ENCODE measurements at regions not wholly inside any gene's neighbourhood (a gene's known extent, or its start where the extent isn't known, plus 50 kb on each side); places are given as distances from the start of the nearest gene placed in this dataset.

DNA sequence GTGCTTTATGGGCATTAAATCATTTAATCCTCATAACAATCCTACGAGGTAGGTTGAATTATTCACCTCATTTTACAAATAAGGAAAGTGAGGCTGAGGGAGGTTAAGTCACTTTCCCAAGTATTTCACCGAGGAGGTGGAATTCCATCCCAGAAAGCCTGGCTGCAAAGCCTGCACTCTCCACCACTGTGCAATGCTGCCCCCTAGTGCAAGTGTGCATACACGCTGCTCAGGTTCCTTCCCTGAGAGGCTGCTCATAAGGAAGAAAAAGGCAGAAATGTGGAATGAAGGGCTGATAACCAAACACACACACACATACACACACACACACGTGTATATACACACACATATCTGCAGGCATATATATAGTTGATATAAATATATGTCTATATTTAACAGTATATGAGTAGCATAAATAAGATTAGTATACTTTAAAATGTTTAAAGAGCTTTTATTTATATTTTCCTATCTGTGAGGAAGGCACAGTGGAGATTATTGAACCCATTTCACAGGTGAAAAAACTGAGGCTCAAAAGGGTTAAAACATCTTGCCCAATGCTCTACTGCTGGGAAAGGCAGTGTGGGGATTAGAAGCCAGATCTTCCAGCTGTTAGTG lies 714.5 kb upstream of the TENM3 start:
- H3K36me3 Mint-ChIP-seq = no peaks in the 10 kb centered on the region

GRCh38 chr4:181529537-181529936 lies 713.7 kb upstream of the TENM3 start:
- Mint-ChIP-seq H3K27ac (no peak overlapping the region), H3K36me3 (no peaks in the 10 kb centered on the region), H3K9me3 (no peaks in the 10 kb centered on the region), H3K4me1 (no peaks in the 10 kb centered on the region), H3K27me3 (ENCODE audit: low read depth in 3 of 3) (peaks cover 0 to 1% (median 0%) of the 10 kb centered on the region in 3 donors), H3K4me3 (no peak overlapping the region)
- DNase-seq = no peak
- H3K27me3 ChIP-seq (ENCODE audit: control insufficient read depth in 2 of 2, insufficient read depth in 2 of 2, low read length in 2 of 2) = no peaks in the 10 kb centered on the region
- no peaks in the 10 kb centered on the region for H3K9me3 ChIP-seq (replicated peaks in 1 of 2; ENCODE audit: control insufficient read depth in 1 of 2, insufficient read depth in 1 of 2, low read length in 2 of 2)
- H3K4me3 ChIP-seq (replicated peaks in 1 of 3; ENCODE audit: low read depth in 2 of 3, low read length in 3 of 3) = no peak overlapping the region
- 80% methylated on average over 1 of the region's 4 CpGs for WGBS (ENCODE audit: insufficient coverage)
- no peak overlapping the region for H3K27ac ChIP-seq (ENCODE audit: low read depth in 1 of 2, low read length in 2 of 2)
- no peaks in the 10 kb centered on the region for H3K79me2 ChIP-seq (ENCODE audit: insufficient read depth, low read length)
- intact Hi-C loops (cut with micrococcal nuclease) = loop anchor here in 1 of 2 donors (10.0 kb wide), 1 partner anchor 865 kb away; no protein-coding TSS in a partner anchor
- H2AFZ ChIP-seq (ENCODE audit: insufficient read depth, low read depth, low read length, poor library complexity, severe bottlenecking) = no peak overlapping the region
- H3K4me2 ChIP-seq (replicated peaks; ENCODE audit: extremely low read depth, low read length, poor library complexity, severe bottlenecking) = no peak overlapping the region
- no peaks in the 10 kb centered on the region for H4K20me1 ChIP-seq (ENCODE audit: insufficient read depth, low read length)
- H3K36me3 ChIP-seq (replicated peaks in 1 of 2; ENCODE audit: control insufficient read depth in 1 of 2, insufficient read depth in 2 of 2, low read length in 2 of 2) = no peaks in the 10 kb centered on the region
- TF ChIP-seq, protein P1, sequence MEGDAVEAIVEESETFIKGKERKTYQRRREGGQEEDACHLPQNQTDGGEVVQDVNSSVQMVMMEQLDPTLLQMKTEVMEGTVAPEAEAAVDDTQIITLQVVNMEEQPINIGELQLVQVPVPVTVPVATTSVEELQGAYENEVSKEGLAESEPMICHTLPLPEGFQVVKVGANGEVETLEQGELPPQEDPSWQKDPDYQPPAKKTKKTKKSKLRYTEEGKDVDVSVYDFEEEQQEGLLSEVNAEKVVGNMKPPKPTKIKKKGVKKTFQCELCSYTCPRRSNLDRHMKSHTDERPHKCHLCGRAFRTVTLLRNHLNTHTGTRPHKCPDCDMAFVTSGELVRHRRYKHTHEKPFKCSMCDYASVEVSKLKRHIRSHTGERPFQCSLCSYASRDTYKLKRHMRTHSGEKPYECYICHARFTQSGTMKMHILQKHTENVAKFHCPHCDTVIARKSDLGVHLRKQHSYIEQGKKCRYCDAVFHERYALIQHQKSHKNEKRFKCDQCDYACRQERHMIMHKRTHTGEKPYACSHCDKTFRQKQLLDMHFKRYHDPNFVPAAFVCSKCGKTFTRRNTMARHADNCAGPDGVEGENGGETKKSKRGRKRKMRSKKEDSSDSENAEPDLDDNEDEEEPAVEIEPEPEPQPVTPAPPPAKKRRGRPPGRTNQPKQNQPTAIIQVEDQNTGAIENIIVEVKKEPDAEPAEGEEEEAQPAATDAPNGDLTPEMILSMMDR (IDR thresholded peaks at IDR 0.05) = no peak
- no peak overlapping the region for H3K9ac ChIP-seq (ENCODE audit: insufficient read depth, low read length, poor library complexity, severe bottlenecking)
- no peaks in the 10 kb centered on the region for H3K4me1 ChIP-seq (ENCODE audit: control insufficient read depth in 1 of 2, insufficient read depth in 2 of 2, low read length in 2 of 2)

More for the DNA sequence above, 714.5 kb upstream of the TENM3 start:
- Histone ChIP-seq H3K9ac (ENCODE audit: insufficient read depth, low read length, poor library complexity, severe bottlenecking) (no peak overlapping the region), H3K27me3 (ENCODE audit: control insufficient read depth in 2 of 2, insufficient read depth in 2 of 2, low read length in 2 of 2) (no peaks in the 10 kb centered on the region), H3K36me3 (replicated peaks in 1 of 2; ENCODE audit: control insufficient read depth in 1 of 2, insufficient read depth in 2 of 2, low read length in 2 of 2) (no peaks in the 10 kb centered on the region), H3K4me3 (replicated peaks in 1 of 3; ENCODE audit: low read depth in 2 of 3, low read length in 3 of 3) (no peak overlapping the region), H2AFZ (ENCODE audit: insufficient read depth, low read depth, low read length, poor library complexity, severe bottlenecking) (no peak overlapping the region), H3K27ac (ENCODE audit: low read depth in 1 of 2, low read length in 2 of 2) (no peak overlapping the region), H3K79me2 (ENCODE audit: insufficient read depth, low read length) (no peaks in the 10 kb centered on the region), H3K9me3 (replicated peaks in 1 of 2; ENCODE audit: control insufficient read depth in 1 of 2, insufficient read depth in 1 of 2, low read length in 2 of 2) (no peaks in the 10 kb centered on the region), H3K4me2 (replicated peaks; ENCODE audit: extremely low read depth, low read length, poor library complexity, severe bottlenecking) (no peak overlapping the region), H4K20me1 (ENCODE audit: insufficient read depth, low read length) (no peaks in the 10 kb centered on the region), H3K4me1 (ENCODE audit: control insufficient read depth in 1 of 2, insufficient read depth in 2 of 2, low read length in 2 of 2) (no peaks in the 10 kb centered on the region)
- intact Hi-C loops (cut with micrococcal nuclease) = loop anchor here in 1 of 2 donors (10.0 kb wide), 1 partner anchor 864 kb away; no protein-coding TSS in a partner anchor
- H3K4me1 Mint-ChIP-seq = no peaks in the 10 kb centered on the region
- WGBS (ENCODE audit: insufficient coverage) = no CpG with 5 or more reads among the region's 4 CpGs
- no peak overlapping the region for H3K4me3 Mint-ChIP-seq
- no peaks in the 10 kb centered on the region for H3K9me3 Mint-ChIP-seq
- DNase-seq = no peak
- TF ChIP-seq, protein P1 (IDR thresholded peaks at IDR 0.05) = peak; percentile 61
- no peak overlapping the region for H3K27ac Mint-ChIP-seq
- H3K27me3 Mint-ChIP-seq (ENCODE audit: low read depth in 3 of 3) = peaks cover 0 to 1% (median 0%) of the 10 kb centered on the region in 3 donors

All from CD14-positive monocyte (primary cell).